ENCODE measurements at regions not wholly inside any gene's neighbourhood (a gene's known extent, or its start where the extent isn't known, plus 50 kb on each side); places are given as distances from the start of the nearest gene placed in this dataset.

DNA sequence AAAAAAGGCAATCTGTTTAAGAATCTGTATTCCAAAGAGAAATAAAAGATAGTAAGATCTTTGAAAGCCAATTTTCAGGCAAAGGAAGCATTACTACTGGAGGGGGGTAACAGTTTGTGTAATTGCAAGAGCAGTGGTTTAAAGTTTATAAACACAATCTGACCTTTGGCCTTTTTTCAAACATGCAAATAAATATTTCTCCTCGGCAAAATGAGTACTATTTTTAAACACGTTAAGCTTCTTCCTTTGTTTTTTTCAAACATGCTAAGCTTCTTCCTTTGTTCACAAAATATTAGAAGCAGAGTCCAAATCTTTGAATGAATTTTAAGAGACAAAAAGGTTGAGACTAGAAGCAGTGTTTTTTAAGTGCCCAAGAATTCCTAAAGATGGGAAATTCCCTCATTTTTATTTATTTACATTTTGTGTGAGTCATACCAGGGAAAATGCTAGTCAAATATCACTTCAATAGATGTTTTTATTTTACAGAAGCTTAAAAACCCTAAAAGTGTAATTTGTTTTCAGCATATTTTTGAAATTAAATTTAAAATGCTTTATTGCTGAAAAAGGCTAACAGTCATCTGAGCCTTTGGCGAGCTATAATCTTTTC is 229.3 kb downstream of the GPR37 start:
- TF ChIP-seq, protein P1, sequence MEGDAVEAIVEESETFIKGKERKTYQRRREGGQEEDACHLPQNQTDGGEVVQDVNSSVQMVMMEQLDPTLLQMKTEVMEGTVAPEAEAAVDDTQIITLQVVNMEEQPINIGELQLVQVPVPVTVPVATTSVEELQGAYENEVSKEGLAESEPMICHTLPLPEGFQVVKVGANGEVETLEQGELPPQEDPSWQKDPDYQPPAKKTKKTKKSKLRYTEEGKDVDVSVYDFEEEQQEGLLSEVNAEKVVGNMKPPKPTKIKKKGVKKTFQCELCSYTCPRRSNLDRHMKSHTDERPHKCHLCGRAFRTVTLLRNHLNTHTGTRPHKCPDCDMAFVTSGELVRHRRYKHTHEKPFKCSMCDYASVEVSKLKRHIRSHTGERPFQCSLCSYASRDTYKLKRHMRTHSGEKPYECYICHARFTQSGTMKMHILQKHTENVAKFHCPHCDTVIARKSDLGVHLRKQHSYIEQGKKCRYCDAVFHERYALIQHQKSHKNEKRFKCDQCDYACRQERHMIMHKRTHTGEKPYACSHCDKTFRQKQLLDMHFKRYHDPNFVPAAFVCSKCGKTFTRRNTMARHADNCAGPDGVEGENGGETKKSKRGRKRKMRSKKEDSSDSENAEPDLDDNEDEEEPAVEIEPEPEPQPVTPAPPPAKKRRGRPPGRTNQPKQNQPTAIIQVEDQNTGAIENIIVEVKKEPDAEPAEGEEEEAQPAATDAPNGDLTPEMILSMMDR (IDR thresholded peaks at IDR 0.05): no peak
- TF ChIP-seq POLR2A (IDR thresholded peaks at IDR 0.05): no peak

All from lower leg skin (tissue), 3 donors.